ENCODE measurements at regions not wholly inside any gene's neighbourhood (a gene's known extent, or its start where the extent isn't known, plus 50 kb on each side); places are given as distances from the start of the nearest gene placed in this dataset.

DNA sequence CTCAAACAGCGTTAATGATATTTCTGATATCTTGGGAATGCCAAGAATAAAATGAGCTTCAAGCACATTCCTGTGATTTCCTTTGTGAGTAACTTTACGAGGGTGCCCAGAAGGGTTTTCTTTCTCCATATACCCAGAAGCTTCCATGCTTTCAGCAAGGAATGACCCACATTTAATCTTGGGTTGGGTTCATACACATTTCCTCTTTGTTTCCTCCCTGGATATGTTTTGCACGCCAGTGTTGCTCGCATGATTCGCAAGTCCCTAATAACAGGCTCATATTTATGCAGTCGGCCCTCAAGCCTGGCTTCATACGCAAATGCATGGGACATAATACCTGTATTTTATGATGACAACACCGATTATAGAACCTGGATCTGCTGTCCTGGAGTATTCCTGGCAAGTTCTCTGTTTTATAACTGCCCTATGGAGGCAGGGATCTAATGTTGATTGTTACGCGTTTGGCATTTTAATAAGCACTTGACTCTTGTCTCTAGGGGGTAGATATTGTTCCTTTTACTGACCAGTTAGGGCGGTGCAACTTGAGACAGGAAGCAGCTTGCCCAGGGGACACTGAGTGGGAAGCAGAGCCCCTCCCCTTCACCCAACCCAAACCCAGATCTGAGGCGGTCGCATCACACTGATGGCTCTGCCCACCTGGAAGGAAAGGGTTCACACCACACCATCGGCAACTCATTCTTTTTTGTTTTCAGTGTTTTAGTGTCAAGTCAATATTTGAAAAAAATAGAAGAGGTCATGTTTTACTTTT is 220.4 kb upstream of the SOX1 start:
- TF ChIP-seq EP300 (IDR thresholded peaks at IDR 0.05) (no peak), POLR2A (IDR thresholded peaks at IDR 0.05; ENCODE audit: low read depth) (no peak)
- TF ChIP-seq, protein P1, sequence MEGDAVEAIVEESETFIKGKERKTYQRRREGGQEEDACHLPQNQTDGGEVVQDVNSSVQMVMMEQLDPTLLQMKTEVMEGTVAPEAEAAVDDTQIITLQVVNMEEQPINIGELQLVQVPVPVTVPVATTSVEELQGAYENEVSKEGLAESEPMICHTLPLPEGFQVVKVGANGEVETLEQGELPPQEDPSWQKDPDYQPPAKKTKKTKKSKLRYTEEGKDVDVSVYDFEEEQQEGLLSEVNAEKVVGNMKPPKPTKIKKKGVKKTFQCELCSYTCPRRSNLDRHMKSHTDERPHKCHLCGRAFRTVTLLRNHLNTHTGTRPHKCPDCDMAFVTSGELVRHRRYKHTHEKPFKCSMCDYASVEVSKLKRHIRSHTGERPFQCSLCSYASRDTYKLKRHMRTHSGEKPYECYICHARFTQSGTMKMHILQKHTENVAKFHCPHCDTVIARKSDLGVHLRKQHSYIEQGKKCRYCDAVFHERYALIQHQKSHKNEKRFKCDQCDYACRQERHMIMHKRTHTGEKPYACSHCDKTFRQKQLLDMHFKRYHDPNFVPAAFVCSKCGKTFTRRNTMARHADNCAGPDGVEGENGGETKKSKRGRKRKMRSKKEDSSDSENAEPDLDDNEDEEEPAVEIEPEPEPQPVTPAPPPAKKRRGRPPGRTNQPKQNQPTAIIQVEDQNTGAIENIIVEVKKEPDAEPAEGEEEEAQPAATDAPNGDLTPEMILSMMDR (IDR thresholded peaks at IDR 0.05), result no peak

Data from esophagus muscularis mucosa (tissue), 4 donors.